ENCODE measurements at regions not wholly inside any gene's neighbourhood (a gene's known extent, or its start where the extent isn't known, plus 50 kb on each side); places are given as distances from the start of the nearest gene placed in this dataset.

DNA sequence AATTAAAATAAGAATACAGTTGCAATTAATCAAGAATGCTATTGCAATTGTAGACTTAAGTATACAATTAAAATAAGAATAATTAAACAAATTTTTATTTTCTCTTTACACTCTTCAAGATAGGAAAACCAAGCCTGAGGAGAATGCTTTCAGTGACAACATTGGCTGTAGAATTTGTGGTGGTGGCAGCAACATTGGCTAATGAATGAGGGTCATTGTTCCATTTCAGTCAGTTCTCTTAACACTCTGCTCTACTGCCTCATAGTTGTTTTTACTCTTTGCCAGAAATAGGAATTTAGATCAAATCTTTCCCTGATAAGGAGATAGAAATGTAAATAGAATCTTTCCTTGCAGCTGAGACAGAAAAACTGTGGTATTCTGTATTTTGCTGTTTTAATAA lies 391.6 kb downstream of the PCDH20 start:
- H3K9ac ChIP-seq (ENCODE audit: extremely low read depth, low read length, poor library complexity, severe bottlenecking), result no peak overlapping the region
- Mint-ChIP-seq H3K9me3 (no peaks in the 10 kb centered on the region), H3K4me1 (peaks cover 26% of the 10 kb centered on the region), H3K27ac (no peak overlapping the region), H3K27me3 (ENCODE audit: insufficient read depth) (no peaks in the 10 kb centered on the region), H3K4me3 (no peak overlapping the region), H3K36me3 (ENCODE audit: low read depth) (peaks cover 23% of the 10 kb centered on the region)
- no peak overlapping the region for H3K4me3 ChIP-seq (ENCODE audit: low read length)
- TF ChIP-seq, protein P1, sequence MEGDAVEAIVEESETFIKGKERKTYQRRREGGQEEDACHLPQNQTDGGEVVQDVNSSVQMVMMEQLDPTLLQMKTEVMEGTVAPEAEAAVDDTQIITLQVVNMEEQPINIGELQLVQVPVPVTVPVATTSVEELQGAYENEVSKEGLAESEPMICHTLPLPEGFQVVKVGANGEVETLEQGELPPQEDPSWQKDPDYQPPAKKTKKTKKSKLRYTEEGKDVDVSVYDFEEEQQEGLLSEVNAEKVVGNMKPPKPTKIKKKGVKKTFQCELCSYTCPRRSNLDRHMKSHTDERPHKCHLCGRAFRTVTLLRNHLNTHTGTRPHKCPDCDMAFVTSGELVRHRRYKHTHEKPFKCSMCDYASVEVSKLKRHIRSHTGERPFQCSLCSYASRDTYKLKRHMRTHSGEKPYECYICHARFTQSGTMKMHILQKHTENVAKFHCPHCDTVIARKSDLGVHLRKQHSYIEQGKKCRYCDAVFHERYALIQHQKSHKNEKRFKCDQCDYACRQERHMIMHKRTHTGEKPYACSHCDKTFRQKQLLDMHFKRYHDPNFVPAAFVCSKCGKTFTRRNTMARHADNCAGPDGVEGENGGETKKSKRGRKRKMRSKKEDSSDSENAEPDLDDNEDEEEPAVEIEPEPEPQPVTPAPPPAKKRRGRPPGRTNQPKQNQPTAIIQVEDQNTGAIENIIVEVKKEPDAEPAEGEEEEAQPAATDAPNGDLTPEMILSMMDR (conservative IDR thresholded peaks at IDR 0.05), result no peak
- no peak overlapping the region for H3K27ac ChIP-seq (ENCODE audit: low read depth, low read length)
- no peaks in the 10 kb centered on the region for H3K27me3 ChIP-seq (ENCODE audit: control insufficient read depth, insufficient read depth, low read length, poor library complexity, severe bottlenecking)
- H3K9me3 ChIP-seq (ENCODE audit: control insufficient read depth, low read length), result no peaks in the 10 kb centered on the region
- H3K4me1 ChIP-seq (ENCODE audit: control insufficient read depth, insufficient read depth, low read length), result peaks cover 4% of the 10 kb centered on the region
- DNase-seq, result no peak
- peaks cover 3% of the 10 kb centered on the region for H3K36me3 ChIP-seq (ENCODE audit: control insufficient read depth, insufficient read depth, low read length)

DNA sequence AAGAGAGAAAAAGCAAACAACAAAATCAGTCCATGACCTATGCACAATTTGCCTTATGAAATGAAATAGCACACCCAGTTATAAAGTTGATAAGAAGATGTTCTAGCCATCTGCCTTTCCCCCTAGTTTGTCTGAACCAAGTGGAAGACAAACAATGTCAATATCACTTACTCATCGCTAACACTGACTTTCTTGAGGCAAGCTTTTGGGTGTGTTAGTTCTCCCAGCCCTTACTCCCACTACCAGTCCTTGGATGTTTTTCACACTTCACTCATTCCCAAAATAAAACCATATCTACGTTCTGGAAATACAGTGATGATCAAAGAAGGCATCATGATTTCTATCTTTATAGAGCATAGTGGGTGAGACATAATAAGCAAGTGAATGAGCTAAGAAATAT lies 393.8 kb downstream of the PCDH20 start:
- Mint-ChIP-seq H3K27me3 (ENCODE audit: insufficient read depth) (no peaks in the 10 kb centered on the region), H3K36me3 (ENCODE audit: low read depth) (peaks cover 31% of the 10 kb centered on the region), H3K9me3 (no peaks in the 10 kb centered on the region)

DNA sequence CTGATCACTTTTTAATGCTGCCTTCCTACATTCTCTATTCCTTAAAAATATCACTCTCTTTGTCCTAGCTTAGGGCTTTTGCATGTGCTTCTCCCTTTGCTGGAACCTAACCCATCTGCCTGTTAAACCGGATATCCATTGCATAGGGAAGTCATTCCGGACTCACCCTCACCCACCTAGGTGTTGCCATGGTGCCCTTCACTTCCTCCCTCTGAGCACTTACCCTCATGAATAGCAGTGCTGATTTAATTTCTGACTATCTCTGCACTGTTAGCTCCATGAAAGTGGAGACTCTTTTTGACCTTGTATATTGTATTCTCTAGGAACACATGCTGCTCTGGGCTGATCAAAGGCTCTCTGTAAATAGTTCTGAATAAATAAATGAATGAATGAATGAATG lies 401.9 kb downstream of the PCDH20 start:
- no peak overlapping the region for H3K27ac Mint-ChIP-seq
- Histone ChIP-seq H3K9ac (ENCODE audit: extremely low read depth, low read length, poor library complexity, severe bottlenecking) (no peak overlapping the region), H3K4me1 (ENCODE audit: control insufficient read depth, insufficient read depth, low read length) (no peaks in the 10 kb centered on the region), H3K9me3 (ENCODE audit: control insufficient read depth, low read length) (peaks cover 24% of the 10 kb centered on the region), H3K4me3 (ENCODE audit: low read length) (no peak overlapping the region), H3K27ac (ENCODE audit: low read depth, low read length) (no peak overlapping the region), H3K36me3 (ENCODE audit: control insufficient read depth, insufficient read depth, low read length) (peaks cover 5% of the 10 kb centered on the region), H3K27me3 (ENCODE audit: control insufficient read depth, insufficient read depth, low read length, poor library complexity, severe bottlenecking) (no peaks in the 10 kb centered on the region)
- peaks cover 59% of the 10 kb centered on the region for H3K36me3 Mint-ChIP-seq (ENCODE audit: low read depth)
- TF ChIP-seq, protein P1 (conservative IDR thresholded peaks at IDR 0.05), result no peak
- H3K4me1 Mint-ChIP-seq, result peaks cover 3% of the 10 kb centered on the region
- H3K27me3 Mint-ChIP-seq (ENCODE audit: insufficient read depth), result no peaks in the 10 kb centered on the region
- peaks cover 18% of the 10 kb centered on the region for H3K9me3 Mint-ChIP-seq
- DNase-seq, result no peak
- H3K4me3 Mint-ChIP-seq, result no peak overlapping the region
- 93% methylated on average over 2 of the region's 2 CpGs; no CpG with 5 or more reads in 1 of the 2 experiments for WGBS, 2 experiments (ENCODE audit: insufficient coverage in 1 of 2, insufficient read length in 1 of 2)

More for the DNA sequence above, 393.8 kb downstream of the PCDH20 start:
- Histone ChIP-seq H3K27me3 (ENCODE audit: control insufficient read depth, insufficient read depth, low read length, poor library complexity, severe bottlenecking) (no peaks in the 10 kb centered on the region), H3K4me3 (ENCODE audit: low read length) (no peak overlapping the region), H3K9me3 (ENCODE audit: control insufficient read depth, low read length) (no peaks in the 10 kb centered on the region), H3K36me3 (ENCODE audit: control insufficient read depth, insufficient read depth, low read length) (no peaks in the 10 kb centered on the region), H3K4me1 (ENCODE audit: control insufficient read depth, insufficient read depth, low read length) (no peaks in the 10 kb centered on the region), H3K9ac (ENCODE audit: extremely low read depth, low read length, poor library complexity, severe bottlenecking) (no peak overlapping the region), H3K27ac (ENCODE audit: low read depth, low read length) (no peak overlapping the region)
- DNase-seq, result no peak
- Mint-ChIP-seq H3K27ac (no peak overlapping the region), H3K4me3 (no peak overlapping the region), H3K4me1 (peaks cover 12% of the 10 kb centered on the region)
- TF ChIP-seq, protein P1 (conservative IDR thresholded peaks at IDR 0.05), result no peak
- 100% methylated on average over 2 of the region's 2 CpGs; no CpG with 5 or more reads in 1 of the 2 experiments for WGBS, 2 experiments (ENCODE audit: insufficient coverage in 1 of 2, insufficient read length in 1 of 2)

Measured in endodermal cell (in vitro differentiated cells).